GM12878 (cell line): ENCODE measurements at regions not wholly inside any gene's neighbourhood (a gene's known extent, or its start where the extent isn't known, plus 50 kb on each side); places are given as distances from the start of the nearest gene placed in this dataset.
"Not testable (repeated sequence)": the region's sequence is repeated elsewhere in the genome, so short reads cannot be mapped to it uniquely, and the experiment has no call there.

Source experiments
- CTCF ChIP-seq, 3 experiments: IDR thresholded peaks in 2 of 3; conservative IDR thresholded peaks in 1 of 3; 2 replicates each; pipeline ENCODE4 v1.5.1; 2011; ENCODE audit warnings: low read depth in 3 of 3, low read length in 3 of 3, mild to moderate bottlenecking in 3 of 3, control low read depth in 2 of 3, moderate library complexity in 2 of 3, inconsistent platforms in 1 of 3, mixed read lengths in 1 of 3; ENCODE audit not compliant: control insufficient read depth in 2 of 3, insufficient read depth in 1 of 3; ENCODE audit errors: extremely low read depth in 1 of 3
- ETV6 ChIP-seq, 2 experiments: fragments of 450-650 bp in 1 of 2; IDR thresholded peaks in 1 of 2; conservative IDR thresholded peaks in 1 of 2; 2 replicates each; pipeline ENCODE4 v1.6.1; 2014; ENCODE audit warnings: antibody characterized with exemption in 1 of 2, borderline replicate concordance in 1 of 2, low read depth in 1 of 2, mild to moderate bottlenecking in 1 of 2, moderate library complexity in 1 of 2
- NKRF ChIP-seq: fragments of 450-650 bp; conservative IDR thresholded peaks from 2 replicates; pipeline ENCODE4 v1.6.1; 2017; ENCODE audit warnings: mild to moderate bottlenecking, moderate library complexity
- RAD51 ChIP-seq: fragments of 450-650 bp; IDR thresholded peaks from 2 replicates; pipeline ENCODE4 v1.6.1; 2016; ENCODE audit warnings: moderate library complexity, mild to moderate bottlenecking, inconsistent platforms
- ZBTB33 ChIP-seq: fragments of 450-650 bp; IDR thresholded peaks from 2 replicates; pipeline ENCODE4 v1.6.1; 2017; ENCODE audit warnings: mild to moderate bottlenecking
- ZNF24 ChIP-seq: fragments of 450-650 bp; IDR thresholded peaks from 2 replicates; pipeline ENCODE4 v1.6.1; 2017; ENCODE audit warnings: antibody characterized with exemption, mild to moderate bottlenecking

GRCh38 chr5:72579290-72579689, 72.1 kb upstream of the ZNF366 start:
- TF ChIP-seq ZBTB33; CTCF (IDR thresholded peaks at IDR 0.05 in 2 of 3, conservative IDR thresholded peaks at IDR 0.05 in 1 of 3; ENCODE audit: control insufficient read depth in 2 of 3, extremely low read depth in 1 of 3, insufficient read depth in 1 of 3, low read depth in 3 of 3, low read length in 3 of 3); ETV6 (conservative IDR thresholded peaks at IDR 0.05 in 1 of 2, IDR thresholded peaks at IDR 0.05 in 1 of 2; ENCODE audit: borderline replicate concordance in 1 of 2, low read depth in 1 of 2); RAD51; ZNF24; NKRF: not testable (repeated sequence)
